GM06990 (cell line): ENCODE measurements at regions not wholly inside any gene's neighbourhood (a gene's known extent, or its start where the extent isn't known, plus 50 kb on each side); places are given as distances from the start of the nearest gene placed in this dataset.

Source experiments
- DNase-seq: peaks from one replicate; pipeline ENCODE4 v3.0.0-alpha.2; 2011; ENCODE audit not compliant: insufficient read length; ENCODE audit errors: extremely low read depth
- H3K27me3 ChIP-seq: replicated peaks from 2 replicates; pipeline ENCODE4 v1.6.0; 2011; ENCODE audit warnings: low read length; ENCODE audit not compliant: control insufficient read depth, insufficient read depth
- H3K36me3 ChIP-seq: 2 replicates; pipeline ENCODE4 v1.5.1; 2011; ENCODE audit warnings: low read length; ENCODE audit not compliant: control insufficient read depth, insufficient read depth
- H3K4me3 ChIP-seq: replicated peaks from 2 replicates; pipeline ENCODE4 v1.5.1; 2011; ENCODE audit warnings: low read depth, mild to moderate bottlenecking, control low read depth, low read length
- TF ChIP-seq, protein P1 (sequence below): IDR thresholded peaks from 2 replicates; pipeline ENCODE4 v1.5.1; 2011; ENCODE audit warnings: low read length, control low read depth, mild to moderate bottlenecking, inconsistent platforms; ENCODE audit not compliant: insufficient read depth, poor library complexity, severe bottlenecking

DNA sequence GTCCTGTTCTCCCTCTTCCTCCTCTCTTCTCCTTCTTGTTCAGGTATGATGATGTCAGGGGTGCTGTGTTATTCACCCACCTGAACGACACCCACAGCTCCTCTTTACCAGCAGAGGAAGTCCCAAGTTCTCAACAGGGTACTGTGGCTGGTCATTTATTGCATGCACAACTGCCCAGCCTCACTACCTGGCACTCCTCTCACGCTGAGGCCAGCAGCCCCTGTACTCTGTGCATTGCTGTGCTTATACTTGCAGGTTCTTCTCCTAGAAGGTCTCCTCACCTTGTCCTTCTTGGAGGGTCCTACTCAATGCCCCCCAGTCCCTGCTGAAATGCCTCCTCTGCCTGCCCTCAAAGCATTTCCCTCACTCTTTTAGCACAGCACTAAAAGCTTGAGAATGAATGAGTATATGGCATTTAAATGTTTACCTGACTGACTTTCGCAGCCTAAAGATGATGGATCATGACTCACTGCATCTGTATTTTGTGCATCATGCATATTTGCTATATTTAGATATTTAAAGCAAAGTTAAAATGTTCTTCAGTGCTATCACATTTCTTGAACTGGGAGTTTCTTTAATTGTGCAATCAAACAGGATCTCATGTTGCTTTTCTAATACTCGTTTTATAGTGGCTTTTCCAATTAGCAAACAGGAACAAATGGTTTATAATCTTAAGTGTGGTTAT, 1069.3 kb downstream of the NLGN4Y start:
- TF ChIP-seq, protein P1, sequence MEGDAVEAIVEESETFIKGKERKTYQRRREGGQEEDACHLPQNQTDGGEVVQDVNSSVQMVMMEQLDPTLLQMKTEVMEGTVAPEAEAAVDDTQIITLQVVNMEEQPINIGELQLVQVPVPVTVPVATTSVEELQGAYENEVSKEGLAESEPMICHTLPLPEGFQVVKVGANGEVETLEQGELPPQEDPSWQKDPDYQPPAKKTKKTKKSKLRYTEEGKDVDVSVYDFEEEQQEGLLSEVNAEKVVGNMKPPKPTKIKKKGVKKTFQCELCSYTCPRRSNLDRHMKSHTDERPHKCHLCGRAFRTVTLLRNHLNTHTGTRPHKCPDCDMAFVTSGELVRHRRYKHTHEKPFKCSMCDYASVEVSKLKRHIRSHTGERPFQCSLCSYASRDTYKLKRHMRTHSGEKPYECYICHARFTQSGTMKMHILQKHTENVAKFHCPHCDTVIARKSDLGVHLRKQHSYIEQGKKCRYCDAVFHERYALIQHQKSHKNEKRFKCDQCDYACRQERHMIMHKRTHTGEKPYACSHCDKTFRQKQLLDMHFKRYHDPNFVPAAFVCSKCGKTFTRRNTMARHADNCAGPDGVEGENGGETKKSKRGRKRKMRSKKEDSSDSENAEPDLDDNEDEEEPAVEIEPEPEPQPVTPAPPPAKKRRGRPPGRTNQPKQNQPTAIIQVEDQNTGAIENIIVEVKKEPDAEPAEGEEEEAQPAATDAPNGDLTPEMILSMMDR = no peak
- no peak overlapping the region for H3K4me3 ChIP-seq
- H3K27me3 ChIP-seq = no peaks in the 10 kb centered on the region
- H3K36me3 ChIP-seq = no peaks in the 10 kb centered on the region
- DNase-seq = no peak

DNA sequence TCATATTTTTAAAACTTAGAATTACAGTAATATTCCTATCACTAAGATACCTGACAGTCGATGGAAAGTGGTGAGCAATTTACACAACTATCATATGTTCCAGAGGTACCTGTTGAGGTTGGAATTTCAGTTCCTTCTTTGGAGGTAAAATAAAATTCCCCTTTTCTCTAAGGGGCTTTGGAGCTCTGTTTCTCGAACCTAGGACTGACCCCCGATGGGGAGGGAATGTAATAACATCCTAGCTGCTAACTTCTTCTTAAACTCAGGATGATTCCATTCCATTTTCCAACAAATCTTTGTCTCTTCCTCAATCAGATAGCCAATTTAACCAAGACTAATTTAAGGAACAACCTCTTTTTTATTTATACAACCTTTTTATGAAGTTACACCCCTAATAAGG, 1069.8 kb downstream of the NLGN4Y start:
- Histone ChIP-seq H3K27me3 (no peaks in the 10 kb centered on the region), H3K36me3 (no peaks in the 10 kb centered on the region), H3K4me3 (no peak overlapping the region)
- DNase-seq = no peak
- TF ChIP-seq, protein P1 = no peak

DNA sequence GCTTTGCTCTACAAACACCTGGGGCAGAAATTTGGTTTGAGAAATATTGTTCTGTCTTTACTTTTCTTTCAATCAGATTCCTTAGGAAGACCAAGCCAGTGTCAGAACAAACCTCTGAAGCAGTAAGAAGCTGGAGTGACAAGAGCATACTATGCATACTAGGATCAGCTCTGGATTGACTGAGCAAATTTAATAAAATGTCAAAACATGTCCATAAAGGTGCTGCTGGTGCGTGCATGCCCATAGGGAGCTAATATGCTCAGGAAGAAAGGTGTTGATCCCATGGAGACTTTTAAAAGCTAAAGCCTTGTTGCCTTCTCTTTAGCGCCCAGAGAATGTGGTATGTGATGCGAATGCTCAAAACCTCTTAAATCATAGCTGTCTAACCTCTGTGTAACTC, 1076.2 kb downstream of the NLGN4Y start:
- DNase-seq = no peak
- Histone ChIP-seq H3K36me3 (no peaks in the 10 kb centered on the region), H3K27me3 (no peaks in the 10 kb centered on the region), H3K4me3 (no peak overlapping the region)
- TF ChIP-seq, protein P1 = no peak

DNA sequence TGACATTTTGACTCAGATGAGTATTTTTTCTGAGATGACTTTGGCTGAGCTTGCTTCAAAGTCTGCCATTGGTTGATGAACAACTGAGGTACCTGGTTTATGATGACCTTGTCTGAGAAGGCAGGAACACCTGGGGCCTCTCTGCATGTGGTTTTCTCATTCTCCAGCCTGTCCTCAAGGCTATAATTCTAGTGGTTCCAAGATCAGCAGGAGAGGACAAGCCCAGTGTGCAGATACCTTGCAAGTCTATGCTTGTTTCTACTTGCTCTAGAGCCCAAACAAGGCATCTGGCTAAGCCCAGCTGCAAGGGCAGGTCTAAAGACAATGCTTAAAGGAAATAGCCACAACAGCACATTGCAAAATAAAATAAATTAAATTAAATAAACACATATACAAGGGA, 1100.0 kb downstream of the NLGN4Y start:
- H3K36me3 ChIP-seq = no peaks in the 10 kb centered on the region
- no peaks in the 10 kb centered on the region for H3K27me3 ChIP-seq
- no peak for DNase-seq
- TF ChIP-seq, protein P1 = no peak
- H3K4me3 ChIP-seq = no peak overlapping the region

DNA sequence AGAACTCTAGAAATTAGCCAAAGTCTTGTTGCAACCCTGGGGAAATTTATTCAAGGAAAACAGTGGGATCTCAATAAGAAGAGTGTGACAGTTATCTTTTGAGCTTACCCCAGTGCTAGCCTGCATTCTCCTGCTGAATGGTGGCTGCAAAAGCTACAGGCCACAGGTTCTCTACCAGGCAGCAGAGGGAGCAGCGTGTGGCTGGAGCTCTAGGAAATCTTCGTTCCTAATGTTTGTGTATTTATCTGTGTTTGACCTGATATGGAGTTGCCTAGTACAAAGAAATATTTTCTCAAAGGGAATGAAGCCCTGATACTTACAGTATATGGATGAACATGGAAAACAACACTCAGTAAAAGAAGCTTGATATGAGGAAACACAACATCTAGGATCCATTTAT, 1100.6 kb downstream of the NLGN4Y start:
- H3K36me3 ChIP-seq = no peaks in the 10 kb centered on the region

More for the DNA sequence above, 1100.6 kb downstream of the NLGN4Y start:
- DNase-seq = no peak
- Histone ChIP-seq H3K4me3 (no peak overlapping the region), H3K27me3 (no peaks in the 10 kb centered on the region)
- TF ChIP-seq, protein P1 = no peak
